ENCODE measurements at regions not wholly inside any gene's neighbourhood (a gene's known extent, or its start where the extent isn't known, plus 50 kb on each side); places are given as distances from the start of the nearest gene placed in this dataset.

DNA sequence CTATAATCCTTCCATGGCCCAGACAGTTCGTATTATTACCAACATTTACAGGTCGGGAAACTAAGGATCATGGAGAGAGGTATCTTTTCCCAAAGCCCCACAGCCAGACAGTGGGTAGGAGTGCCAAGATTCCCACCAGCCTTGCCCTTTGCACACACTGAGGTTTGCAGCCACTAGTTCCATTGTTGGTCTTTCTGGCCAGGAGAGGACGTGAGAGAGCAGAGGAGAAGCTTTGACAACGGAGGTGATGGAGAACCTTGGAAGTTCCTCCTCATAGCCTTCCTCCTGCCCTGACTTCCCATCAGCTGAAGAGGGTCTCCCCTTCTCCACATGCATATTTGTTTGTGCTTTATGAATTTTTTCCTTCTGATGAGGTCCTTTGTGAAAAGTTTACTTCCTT is 50.5 kb upstream of the PLCL2 start:
- H3K9me3 Mint-ChIP-seq = no peaks in the 10 kb centered on the region
- H3K4me1 Mint-ChIP-seq (ENCODE audit: low read depth) = peaks cover 2% of the 10 kb centered on the region
- H3K4me3 Mint-ChIP-seq = no peak overlapping the region
- H3K27ac Mint-ChIP-seq = no peak overlapping the region
- TF ChIP-seq, protein P1, sequence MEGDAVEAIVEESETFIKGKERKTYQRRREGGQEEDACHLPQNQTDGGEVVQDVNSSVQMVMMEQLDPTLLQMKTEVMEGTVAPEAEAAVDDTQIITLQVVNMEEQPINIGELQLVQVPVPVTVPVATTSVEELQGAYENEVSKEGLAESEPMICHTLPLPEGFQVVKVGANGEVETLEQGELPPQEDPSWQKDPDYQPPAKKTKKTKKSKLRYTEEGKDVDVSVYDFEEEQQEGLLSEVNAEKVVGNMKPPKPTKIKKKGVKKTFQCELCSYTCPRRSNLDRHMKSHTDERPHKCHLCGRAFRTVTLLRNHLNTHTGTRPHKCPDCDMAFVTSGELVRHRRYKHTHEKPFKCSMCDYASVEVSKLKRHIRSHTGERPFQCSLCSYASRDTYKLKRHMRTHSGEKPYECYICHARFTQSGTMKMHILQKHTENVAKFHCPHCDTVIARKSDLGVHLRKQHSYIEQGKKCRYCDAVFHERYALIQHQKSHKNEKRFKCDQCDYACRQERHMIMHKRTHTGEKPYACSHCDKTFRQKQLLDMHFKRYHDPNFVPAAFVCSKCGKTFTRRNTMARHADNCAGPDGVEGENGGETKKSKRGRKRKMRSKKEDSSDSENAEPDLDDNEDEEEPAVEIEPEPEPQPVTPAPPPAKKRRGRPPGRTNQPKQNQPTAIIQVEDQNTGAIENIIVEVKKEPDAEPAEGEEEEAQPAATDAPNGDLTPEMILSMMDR (IDR thresholded peaks at IDR 0.05) = peak; percentile 49; the same call in 1 of the 2 replicates
- no peaks in the 10 kb centered on the region for H3K27me3 Mint-ChIP-seq (ENCODE audit: insufficient read depth)
- no peak for DNase-seq
- no peaks in the 10 kb centered on the region for H3K36me3 Mint-ChIP-seq (ENCODE audit: low read depth)

DNA sequence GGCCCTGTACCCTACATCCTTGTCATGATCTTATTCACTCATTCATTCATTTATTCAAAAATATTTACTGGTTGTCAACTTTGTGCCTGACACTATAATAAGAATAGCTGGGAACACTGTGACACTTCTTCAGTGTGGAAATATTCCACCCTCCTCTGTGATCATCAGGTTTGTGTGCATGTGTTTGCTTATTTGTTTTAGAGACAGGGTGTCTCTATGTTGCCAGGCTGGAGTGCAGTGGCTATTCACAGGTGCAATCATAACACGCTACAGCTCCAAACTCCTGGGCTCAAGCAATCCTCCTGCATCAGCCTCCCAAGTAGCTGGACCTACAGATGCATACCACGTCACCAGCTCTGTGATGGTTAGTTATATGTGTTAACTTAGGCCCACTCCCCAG is 50.0 kb upstream of the PLCL2 start:
- no peak for DNase-seq
- H3K4me3 Mint-ChIP-seq = no peak overlapping the region
- no peak overlapping the region for H3K27ac Mint-ChIP-seq
- H3K36me3 Mint-ChIP-seq (ENCODE audit: low read depth) = no peaks in the 10 kb centered on the region
- no peaks in the 10 kb centered on the region for H3K27me3 Mint-ChIP-seq (ENCODE audit: insufficient read depth)
- TF ChIP-seq, protein P1 (IDR thresholded peaks at IDR 0.05) = no peak
- H3K9me3 Mint-ChIP-seq = no peaks in the 10 kb centered on the region
- H3K4me1 Mint-ChIP-seq (ENCODE audit: low read depth) = peaks cover 6% of the 10 kb centered on the region; the same call in 1 of the 2 replicates

All from HFFc6 (cell line).